ENCODE measurements at regions not wholly inside any gene's neighbourhood (a gene's known extent, or its start where the extent isn't known, plus 50 kb on each side); places are given as distances from the start of the nearest gene placed in this dataset.
A peak's percentile ranks its signal among the peaks of the same experiment; 100 is the strongest.

DNA sequence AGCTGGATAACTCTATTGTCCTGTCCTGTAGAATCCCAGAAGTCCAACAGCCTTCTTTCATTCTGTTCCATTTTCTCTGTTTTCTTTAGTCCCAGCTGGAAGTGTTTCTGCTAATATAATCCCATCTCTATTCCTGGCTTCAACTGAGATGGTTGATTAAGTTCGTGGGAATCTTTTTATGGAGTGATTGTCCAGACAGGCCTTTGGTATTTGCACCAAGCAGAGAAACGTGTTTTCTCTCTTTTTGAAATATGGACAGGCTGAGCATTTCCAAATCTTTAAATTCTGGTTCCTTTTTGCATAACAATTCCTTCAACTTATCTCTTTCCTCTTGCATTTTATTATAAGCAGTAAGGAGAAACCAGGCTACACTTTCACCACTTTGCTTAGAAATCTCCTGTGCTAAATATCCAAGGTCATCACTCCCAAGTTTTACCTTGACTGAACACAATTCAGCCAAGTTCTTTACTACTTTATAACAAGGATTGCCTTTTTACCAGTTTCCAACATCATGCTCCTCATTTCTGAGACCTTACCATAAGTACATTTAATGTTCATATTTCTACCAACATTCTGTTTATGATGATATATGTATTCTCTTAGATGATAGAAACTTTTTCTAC lies 108.8 kb downstream of the ZFP36L2 start:
- TF ChIP-seq, protein P1, sequence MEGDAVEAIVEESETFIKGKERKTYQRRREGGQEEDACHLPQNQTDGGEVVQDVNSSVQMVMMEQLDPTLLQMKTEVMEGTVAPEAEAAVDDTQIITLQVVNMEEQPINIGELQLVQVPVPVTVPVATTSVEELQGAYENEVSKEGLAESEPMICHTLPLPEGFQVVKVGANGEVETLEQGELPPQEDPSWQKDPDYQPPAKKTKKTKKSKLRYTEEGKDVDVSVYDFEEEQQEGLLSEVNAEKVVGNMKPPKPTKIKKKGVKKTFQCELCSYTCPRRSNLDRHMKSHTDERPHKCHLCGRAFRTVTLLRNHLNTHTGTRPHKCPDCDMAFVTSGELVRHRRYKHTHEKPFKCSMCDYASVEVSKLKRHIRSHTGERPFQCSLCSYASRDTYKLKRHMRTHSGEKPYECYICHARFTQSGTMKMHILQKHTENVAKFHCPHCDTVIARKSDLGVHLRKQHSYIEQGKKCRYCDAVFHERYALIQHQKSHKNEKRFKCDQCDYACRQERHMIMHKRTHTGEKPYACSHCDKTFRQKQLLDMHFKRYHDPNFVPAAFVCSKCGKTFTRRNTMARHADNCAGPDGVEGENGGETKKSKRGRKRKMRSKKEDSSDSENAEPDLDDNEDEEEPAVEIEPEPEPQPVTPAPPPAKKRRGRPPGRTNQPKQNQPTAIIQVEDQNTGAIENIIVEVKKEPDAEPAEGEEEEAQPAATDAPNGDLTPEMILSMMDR (IDR thresholded peaks at IDR 0.05; ENCODE audit: insufficient read depth, low read length): no peak
- no peak overlapping the region for H3K4me3 ChIP-seq (ENCODE audit: low read depth, low read length)
- DNase-seq (ENCODE audit: low read depth): peak; percentile 59

DNA sequence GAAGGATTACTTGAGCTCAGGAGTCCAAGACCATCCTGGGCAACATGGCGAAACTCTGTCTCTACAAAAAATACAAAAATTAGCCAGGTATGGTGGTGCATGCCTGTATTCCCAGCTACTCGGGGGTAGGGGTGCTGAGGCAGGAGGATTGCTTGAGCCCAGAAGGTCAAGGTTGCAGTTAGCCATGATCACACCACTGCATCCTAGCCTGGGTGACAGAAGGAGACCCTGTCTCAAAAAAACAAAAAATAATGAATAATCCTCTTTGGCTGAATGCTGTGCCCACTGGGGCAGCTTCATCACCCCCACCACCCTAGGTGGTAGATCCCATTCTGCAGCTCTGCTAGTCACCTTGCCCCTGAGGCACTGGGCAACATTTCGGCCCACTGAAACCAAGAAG lies 109.4 kb downstream of the ZFP36L2 start:
- TF ChIP-seq, protein P1 (IDR thresholded peaks at IDR 0.05; ENCODE audit: insufficient read depth, low read length): no peak
- DNase-seq (ENCODE audit: low read depth): no peak
- no peak overlapping the region for H3K4me3 ChIP-seq (ENCODE audit: low read depth, low read length)

DNA sequence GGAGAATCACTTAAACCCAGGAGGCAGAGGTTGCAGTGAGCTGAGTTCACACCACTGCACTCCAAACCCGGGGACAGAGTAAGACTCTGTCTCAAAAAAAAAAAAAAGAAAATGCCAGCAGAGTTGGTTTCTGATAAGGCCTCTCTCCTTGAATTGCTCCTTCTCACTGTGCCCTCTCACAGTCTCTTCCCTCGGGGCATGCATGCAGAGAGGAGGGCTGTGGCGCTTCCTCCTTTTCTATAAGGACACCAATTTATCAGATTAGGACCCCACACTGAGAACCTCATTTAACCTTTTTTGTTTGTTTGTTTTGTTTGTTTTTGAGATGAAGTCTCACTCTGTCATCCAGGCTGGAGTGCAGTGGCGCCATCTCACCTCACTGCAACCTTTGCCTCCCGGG lies 110.5 kb downstream of the ZFP36L2 start:
- no peak for DNase-seq (ENCODE audit: low read depth)
- H3K4me3 ChIP-seq (ENCODE audit: low read depth, low read length): no peak overlapping the region
- TF ChIP-seq, protein P1 (IDR thresholded peaks at IDR 0.05; ENCODE audit: insufficient read depth, low read length): no peak

DNA sequence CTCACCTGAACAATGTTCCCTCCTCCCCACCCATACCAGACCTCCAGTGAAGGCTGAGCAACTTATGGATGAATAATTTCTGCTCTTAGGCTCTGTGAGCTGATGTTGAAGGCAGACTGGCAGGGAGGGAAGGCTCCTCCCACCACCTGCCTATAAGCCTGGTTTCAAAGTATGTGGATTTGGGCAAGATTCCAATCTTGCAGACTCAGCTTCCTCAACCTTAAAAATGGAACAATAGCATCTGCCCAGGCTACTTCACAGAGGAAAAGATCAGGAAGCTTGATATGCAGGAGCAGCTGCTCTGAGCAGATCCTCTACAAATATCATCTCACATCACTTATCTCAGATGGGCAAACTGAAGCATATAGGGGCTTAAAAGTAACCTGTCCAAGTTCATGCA lies 112.2 kb downstream of the ZFP36L2 start:
- TF ChIP-seq, protein P1 (IDR thresholded peaks at IDR 0.05; ENCODE audit: insufficient read depth, low read length): no peak
- peak; percentile 56 for DNase-seq (ENCODE audit: low read depth)
- no peak overlapping the region for H3K4me3 ChIP-seq (ENCODE audit: low read depth, low read length)

DNA sequence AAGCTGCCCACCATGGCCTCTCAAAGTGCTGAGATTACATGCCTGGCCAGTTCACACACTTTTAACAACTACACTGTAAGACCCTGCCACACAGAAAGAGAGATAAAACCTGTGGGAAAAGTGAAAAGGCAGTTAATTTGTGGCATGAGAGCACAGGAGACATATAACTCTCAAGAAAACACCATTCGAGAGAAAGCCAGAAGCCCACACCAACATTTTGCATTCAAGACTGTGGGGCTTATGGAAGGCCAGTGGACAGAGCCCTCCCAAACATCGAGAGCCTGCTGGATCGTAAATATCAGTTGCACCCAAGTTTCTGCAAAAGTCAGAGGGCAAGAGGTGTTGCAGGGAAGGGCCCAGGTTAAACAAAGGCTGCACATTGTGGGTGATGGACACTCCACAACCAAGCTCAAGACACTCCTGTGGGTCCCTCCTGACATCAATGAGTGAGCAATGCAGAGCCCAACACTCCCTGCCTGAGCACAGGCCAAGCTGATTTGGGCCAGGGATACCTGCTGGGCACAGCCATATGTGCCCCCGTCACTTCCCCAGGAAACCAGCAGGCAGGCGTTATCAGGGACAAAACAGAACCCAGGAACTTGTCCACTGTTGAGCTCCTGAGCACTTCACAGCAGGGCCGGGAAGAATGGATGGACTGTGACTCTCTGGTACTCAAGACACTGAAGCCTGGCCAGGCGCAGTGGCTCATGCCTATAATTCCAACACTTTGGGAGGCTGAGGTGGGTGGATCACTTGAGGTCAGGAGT lies 114.4 kb downstream of the ZFP36L2 start:
- TF ChIP-seq, protein P1 (IDR thresholded peaks at IDR 0.05; ENCODE audit: insufficient read depth, low read length): no peak
- no peak overlapping the region for H3K4me3 ChIP-seq (ENCODE audit: low read depth, low read length)
- DNase-seq (ENCODE audit: low read depth): no peak

DNA sequence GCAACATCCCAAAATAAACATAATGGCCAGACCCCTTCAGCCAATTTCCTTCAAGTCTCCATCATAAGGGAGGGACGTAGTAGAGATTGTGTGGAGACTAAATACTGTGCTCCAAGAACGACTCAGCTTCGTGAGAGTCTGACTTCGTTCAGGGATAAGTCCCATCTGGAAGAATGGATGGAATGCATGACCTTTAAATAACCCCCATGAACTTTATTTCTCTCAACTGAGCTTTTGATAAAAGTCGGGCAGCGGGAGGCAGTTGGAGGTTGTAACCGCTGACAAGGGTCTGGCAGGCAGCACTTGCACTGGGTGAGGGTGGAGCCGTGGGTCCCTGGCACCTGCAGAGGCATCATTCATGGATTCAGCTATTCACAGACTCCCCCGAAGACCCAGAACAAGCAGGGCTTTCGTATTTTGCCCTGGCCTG lies 115.9 kb downstream of the ZFP36L2 start:
- DNase-seq (ENCODE audit: low read depth): peak; percentile 98
- no peak overlapping the region for H3K4me3 ChIP-seq (ENCODE audit: low read depth, low read length)
- TF ChIP-seq, protein P1 (IDR thresholded peaks at IDR 0.05; ENCODE audit: insufficient read depth, low read length): no peak

Measured in fibroblast of the aortic adventitia (primary cell).